ENCODE measurements at regions not wholly inside any gene's neighbourhood (a gene's known extent, or its start where the extent isn't known, plus 50 kb on each side); places are given as distances from the start of the nearest gene placed in this dataset.
"Not testable (repeated sequence)": the region's sequence is repeated elsewhere in the genome, so short reads cannot be mapped to it uniquely, and the experiment has no call there.

DNA sequence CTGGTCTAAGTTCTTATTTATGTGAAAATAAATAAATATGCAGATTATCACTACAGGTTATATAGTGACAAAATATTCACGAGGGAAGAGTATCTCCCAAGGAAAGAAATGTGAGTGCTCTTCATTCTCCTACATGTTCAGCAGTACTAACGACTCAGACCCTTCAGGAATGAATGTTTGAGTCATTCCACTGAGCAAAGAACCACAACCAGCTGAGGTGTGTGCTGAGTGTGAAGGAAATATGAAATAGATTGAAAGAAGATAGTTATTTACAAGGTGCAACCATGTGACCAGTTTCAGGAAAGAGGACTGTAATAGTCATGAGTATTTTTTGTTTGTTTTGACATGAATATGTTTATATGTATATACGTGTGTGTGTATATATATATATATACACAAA lies 228.7 kb downstream of the TUSC1 start:
- ATAC-seq (ENCODE audit: low FRiP score in 2 of 2) (no peak), DNase-seq (no peak)
- H3K4me3 ChIP-seq, result no peak overlapping the region
- 61 to 62% methylated on average over 3 of the region's 3 CpGs for WGBS, 2 donors
- no peak for TF ChIP-seq POLR2AphosphoS5 (IDR thresholded peaks at IDR 0.05)
- TF ChIP-seq POLR2A (IDR thresholded peaks at IDR 0.05), result no peak
- TF ChIP-seq, protein P1, sequence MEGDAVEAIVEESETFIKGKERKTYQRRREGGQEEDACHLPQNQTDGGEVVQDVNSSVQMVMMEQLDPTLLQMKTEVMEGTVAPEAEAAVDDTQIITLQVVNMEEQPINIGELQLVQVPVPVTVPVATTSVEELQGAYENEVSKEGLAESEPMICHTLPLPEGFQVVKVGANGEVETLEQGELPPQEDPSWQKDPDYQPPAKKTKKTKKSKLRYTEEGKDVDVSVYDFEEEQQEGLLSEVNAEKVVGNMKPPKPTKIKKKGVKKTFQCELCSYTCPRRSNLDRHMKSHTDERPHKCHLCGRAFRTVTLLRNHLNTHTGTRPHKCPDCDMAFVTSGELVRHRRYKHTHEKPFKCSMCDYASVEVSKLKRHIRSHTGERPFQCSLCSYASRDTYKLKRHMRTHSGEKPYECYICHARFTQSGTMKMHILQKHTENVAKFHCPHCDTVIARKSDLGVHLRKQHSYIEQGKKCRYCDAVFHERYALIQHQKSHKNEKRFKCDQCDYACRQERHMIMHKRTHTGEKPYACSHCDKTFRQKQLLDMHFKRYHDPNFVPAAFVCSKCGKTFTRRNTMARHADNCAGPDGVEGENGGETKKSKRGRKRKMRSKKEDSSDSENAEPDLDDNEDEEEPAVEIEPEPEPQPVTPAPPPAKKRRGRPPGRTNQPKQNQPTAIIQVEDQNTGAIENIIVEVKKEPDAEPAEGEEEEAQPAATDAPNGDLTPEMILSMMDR (IDR thresholded peaks at IDR 0.05), result no peak
- no peak for TF ChIP-seq EP300 (IDR thresholded peaks at IDR 0.05)
- H3K27ac ChIP-seq, result no peak overlapping the region
- no peaks in the 10 kb centered on the region for H3K36me3 ChIP-seq
- no peaks in the 10 kb centered on the region for H3K4me1 ChIP-seq
- no peaks in the 10 kb centered on the region for H3K27me3 ChIP-seq
- H3K9me3 ChIP-seq, result no peaks in the 10 kb centered on the region

DNA sequence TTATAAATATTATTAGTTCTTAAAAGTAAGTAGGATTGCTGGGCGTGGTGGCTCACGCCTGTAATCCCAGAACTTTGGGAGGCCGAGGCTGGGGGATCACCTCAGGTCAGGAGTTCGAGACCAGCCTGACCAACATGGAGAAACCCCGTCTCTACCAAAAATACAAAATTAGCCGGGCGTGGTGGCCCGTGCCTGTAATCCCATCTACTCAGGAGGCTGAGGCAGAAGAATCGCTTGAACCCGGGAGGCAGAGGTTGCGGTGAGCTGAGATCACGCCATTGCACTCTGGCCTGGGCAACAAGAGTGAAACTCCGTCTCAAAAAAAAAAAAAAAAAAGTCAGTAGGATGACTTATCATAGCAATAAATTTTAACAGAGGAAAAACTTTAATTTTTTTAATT lies 232.5 kb downstream of the TUSC1 start:
- 88 to 92% methylated on average over 13 of the region's 13 CpGs for WGBS, 2 donors

DNA sequence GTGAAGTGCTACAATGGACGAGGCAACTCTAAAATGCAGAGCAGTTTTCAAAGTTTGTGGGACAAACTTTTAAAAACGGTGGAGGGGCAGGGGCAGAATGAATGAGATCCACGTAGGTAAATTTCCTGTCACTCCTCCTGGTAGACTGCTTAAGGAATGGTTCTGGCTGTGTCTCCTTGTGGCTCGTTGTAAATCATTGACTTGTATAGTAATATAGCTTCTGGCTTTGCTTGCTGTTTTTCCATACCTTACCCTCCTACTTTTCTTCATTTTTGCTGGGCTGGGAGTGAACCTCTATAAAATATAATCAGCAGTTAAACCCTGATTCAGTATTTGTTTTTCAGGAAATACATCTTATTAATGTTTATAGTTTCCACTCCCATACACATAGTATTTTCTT lies 235.7 kb downstream of the TUSC1 start:
- 45 to 47% methylated on average over 4 of the region's 4 CpGs for WGBS, 2 donors
- no peak for DNase-seq
- no peaks in the 10 kb centered on the region for H3K9me3 ChIP-seq
- no peak overlapping the region for H3K4me3 ChIP-seq
- no peaks in the 10 kb centered on the region for H3K4me1 ChIP-seq
- H3K36me3 ChIP-seq, result no peaks in the 10 kb centered on the region
- ATAC-seq (ENCODE audit: low FRiP score in 2 of 2), result no peak
- H3K27ac ChIP-seq, result no peak overlapping the region
- H3K27me3 ChIP-seq, result no peaks in the 10 kb centered on the region
- TF ChIP-seq POLR2AphosphoS5 (IDR thresholded peaks at IDR 0.05) (no peak), EP300 (IDR thresholded peaks at IDR 0.05) (no peak), POLR2A (IDR thresholded peaks at IDR 0.05) (no peak)
- TF ChIP-seq, protein P1 (IDR thresholded peaks at IDR 0.05), result no peak

More for the DNA sequence above, 232.5 kb downstream of the TUSC1 start:
- not testable (repeated sequence) for H3K36me3 ChIP-seq; ATAC-seq (ENCODE audit: low FRiP score in 2 of 2); H3K9me3 ChIP-seq; H3K27me3 ChIP-seq; H3K4me3 ChIP-seq; DNase-seq; H3K4me1 ChIP-seq; H3K27ac ChIP-seq

DNA sequence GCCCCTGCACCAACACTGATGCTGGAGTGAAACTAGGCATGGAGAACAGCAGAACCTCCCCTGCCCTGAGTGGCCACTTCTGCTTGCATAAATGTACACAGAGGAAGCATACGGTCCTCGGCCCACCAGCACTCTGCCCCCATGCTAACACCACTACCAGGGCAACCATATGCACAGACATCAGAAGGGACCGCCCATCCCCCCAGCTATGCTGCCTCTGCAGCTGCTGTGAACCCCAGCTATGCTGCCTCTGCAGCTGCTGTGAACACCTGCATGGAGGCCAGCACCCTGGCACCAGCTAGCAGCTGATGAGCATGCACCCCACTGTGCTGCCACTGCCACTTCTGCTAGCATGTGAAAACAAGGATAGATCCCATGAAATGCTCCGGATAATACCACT lies 250.3 kb downstream of the TUSC1 start:
- TF ChIP-seq EP300 (IDR thresholded peaks at IDR 0.05), result no peak
- TF ChIP-seq POLR2A (IDR thresholded peaks at IDR 0.05), result no peak
- TF ChIP-seq POLR2AphosphoS5 (IDR thresholded peaks at IDR 0.05), result no peak
- TF ChIP-seq, protein P1 (IDR thresholded peaks at IDR 0.05), result no peak
- ATAC-seq (ENCODE audit: low FRiP score in 2 of 2) (no peak), DNase-seq (peak in 1 of 2 donors; percentile 36)
- Histone ChIP-seq H3K36me3 (no peaks in the 10 kb centered on the region), H3K27ac (no peak overlapping the region), H3K9me3 (no peaks in the 10 kb centered on the region), H3K4me1 (no peaks in the 10 kb centered on the region), H3K4me3 (no peak overlapping the region), H3K27me3 (no peaks in the 10 kb centered on the region)
- WGBS, 2 donors, result 60 to 81% methylated on average over 1 to 4 of the region's 4 CpGs

DNA sequence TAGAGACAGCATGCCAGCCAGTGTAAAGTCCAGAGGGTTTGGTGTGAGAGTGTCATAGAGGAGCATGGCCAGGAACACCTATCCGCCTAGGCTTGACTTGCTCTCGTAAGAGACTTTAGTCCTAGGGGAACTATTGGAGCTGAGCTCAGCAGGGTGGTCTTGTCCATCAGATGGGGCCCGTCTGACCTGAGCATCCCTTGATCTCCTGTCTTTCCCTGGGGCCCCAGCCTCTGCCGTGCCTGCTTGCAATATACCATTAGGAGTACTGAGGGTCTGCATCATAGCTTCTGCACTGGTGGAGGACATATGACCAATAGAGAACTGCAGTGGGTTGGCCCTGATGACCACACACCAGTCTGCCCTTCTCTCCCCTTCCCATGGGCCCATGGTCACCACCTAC lies 251.0 kb downstream of the TUSC1 start:
- ATAC-seq (ENCODE audit: low FRiP score in 2 of 2), result no peak
- TF ChIP-seq POLR2A (IDR thresholded peaks at IDR 0.05) (no peak), POLR2AphosphoS5 (IDR thresholded peaks at IDR 0.05) (no peak), EP300 (IDR thresholded peaks at IDR 0.05) (no peak)
- TF ChIP-seq, protein P1 (IDR thresholded peaks at IDR 0.05), result no peak
- no peak overlapping the region for H3K4me3 ChIP-seq
- H3K36me3 ChIP-seq, result no peaks in the 10 kb centered on the region
- WGBS, 2 donors, result 87 to 100% methylated on average over 3 to 4 of the region's 4 CpGs
- no peaks in the 10 kb centered on the region for H3K4me1 ChIP-seq
- H3K27me3 ChIP-seq, result no peaks in the 10 kb centered on the region
- no peak overlapping the region for H3K27ac ChIP-seq
- H3K9me3 ChIP-seq, result no peaks in the 10 kb centered on the region
- no peak for DNase-seq
